Nucleus accumbens (tissue), 56 donors: ENCODE measurements at regions not wholly inside any gene's neighbourhood (a gene's known extent, or its start where the extent isn't known, plus 50 kb on each side); places are given as distances from the start of the nearest gene placed in this dataset.
"Not testable (repeated sequence)": the region's sequence is repeated elsewhere in the genome, so short reads cannot be mapped to it uniquely, and the experiment has no call there.

Experiments used
- DNase-seq, 56 donors: peaks; one replicate each; lab custom pipeline; 2025; lab: John Stamatoyannopoulos, UW

- DNase-seq: no peak
Measured at GRCh38 chr6:140204154-140204553, 829.7 kb upstream of the CITED2 start.

DNA sequence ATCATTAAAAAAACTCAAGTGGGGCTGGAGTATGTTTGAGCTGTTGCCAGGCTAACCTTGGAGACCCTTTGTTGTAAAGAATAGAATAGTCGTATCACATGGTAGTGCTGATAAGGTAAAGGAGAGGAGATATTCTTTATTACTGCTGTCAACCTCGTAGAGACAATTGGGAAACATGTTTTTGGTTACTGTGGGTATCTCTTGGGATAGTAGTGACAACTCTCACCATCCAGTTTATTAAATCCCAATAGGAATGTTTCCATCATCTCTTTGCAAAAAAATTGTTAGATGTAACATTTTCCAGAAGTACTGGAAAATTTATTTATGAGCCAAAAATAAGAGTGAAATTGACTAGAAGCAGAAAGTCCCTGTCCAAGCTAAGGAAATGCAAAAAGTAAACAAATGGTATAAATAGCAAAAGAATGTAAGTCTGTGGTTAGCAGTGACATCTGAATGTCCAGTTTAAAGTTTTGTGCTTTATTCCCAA is 829.3 kb upstream of the CITED2 start:
- DNase-seq: no peak

DNA sequence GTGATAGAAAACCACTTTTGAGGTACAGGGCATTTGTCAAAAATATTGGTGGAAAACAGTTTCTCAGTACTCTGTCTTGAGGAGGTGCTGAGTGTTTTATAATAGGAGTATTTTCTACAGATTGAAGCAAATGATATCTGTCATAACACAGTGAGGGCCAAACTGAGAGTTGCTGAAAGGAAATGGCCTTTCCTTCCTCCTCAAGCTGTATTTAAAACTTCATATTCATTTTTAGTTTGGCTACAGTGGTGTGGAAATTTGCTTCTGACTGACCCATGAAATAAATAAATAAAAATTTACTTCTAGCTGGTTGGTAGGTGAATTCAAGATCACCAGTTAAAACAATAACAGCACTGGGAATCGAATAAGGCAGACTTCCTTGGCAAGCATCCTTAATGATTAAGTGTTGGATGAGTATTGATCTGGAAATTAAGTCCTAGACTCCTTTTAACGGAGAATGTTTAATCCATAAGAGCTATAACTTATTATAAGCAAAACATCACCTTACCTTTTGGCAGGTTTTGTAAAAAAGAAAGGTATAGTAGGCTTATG is 828.6 kb upstream of the CITED2 start:
- DNase-seq: no peak

- no peak for DNase-seq
Measured at GRCh38 chr6:140201787-140202458, 827.5 kb upstream of the CITED2 start.

- no peak for DNase-seq
Measured at GRCh38 chr6:140193269-140193668, 818.8 kb upstream of the CITED2 start.

DNA sequence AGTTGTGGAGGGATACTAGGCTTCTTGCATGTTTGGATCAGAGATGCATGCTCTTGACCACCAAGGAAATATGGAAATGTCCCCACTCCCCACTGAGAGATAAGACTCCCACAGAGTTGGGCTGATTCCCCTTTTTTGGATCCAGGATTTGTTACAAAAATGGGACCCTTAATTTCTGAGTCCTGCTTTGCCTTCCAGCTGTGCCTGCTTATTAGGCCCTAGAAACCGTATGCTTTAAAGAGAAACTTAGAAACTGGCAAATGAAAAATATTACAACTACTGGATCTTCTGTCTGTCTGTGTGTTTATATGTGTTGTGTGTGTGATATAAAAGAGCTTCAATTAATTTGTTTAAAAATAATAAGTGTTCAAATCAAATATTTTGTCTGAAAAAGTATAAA is 817.6 kb upstream of the CITED2 start:
- DNase-seq: no peak

GRCh38 chr6:140189263-140189662 is 814.8 kb upstream of the CITED2 start:
- DNase-seq: not testable (repeated sequence)

- DNase-seq: no peak
Measured at GRCh38 chr6:140185991-140186390, 811.5 kb upstream of the CITED2 start.

DNA sequence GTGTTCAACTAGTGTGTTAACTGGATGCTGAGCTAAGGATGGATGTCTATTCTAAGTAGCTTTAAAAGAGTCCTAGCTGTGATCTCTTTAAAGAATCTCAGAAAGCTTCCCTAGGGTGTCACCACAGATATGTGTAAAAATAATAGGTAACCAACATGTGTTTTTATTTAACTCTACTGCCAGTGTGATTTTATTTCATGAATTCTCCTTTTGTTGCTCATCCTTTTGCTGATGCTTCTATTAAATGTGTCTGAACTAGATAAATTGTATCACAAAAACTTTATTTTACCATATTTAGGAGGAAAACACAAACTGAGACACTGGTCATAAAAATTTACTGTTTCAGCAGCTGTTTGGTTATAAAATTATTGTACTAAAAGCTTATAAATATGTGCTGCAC is 809.4 kb upstream of the CITED2 start:
- no peak for DNase-seq

GRCh38 chr6:140182821-140183220 is 808.4 kb upstream of the CITED2 start:
- DNase-seq: no peak

GRCh38 chr6:140181876-140182275 is 807.4 kb upstream of the CITED2 start:
- no peak for DNase-seq

- DNase-seq: no peak
Measured at GRCh38 chr6:140180306-140180705, 805.9 kb upstream of the CITED2 start.

DNA sequence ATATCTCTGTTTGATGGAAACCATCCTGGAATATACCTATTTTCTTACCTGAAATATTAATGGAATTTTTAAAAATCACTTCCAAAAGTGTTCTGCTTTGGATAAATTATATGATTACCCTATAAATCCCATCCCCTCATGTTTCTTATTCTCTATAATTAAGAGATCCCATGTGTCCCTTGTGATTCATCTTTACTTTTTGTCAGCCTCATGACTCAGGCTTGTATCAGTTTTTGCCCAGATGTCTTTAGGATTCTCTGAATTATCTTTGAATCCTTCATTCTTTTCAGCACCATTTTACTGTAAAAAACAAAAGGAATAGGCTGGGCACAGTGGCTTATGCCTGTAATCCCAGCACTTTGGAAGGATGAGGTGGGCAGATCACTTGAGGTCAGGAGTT is 804.5 kb upstream of the CITED2 start:
- no peak for DNase-seq

DNA sequence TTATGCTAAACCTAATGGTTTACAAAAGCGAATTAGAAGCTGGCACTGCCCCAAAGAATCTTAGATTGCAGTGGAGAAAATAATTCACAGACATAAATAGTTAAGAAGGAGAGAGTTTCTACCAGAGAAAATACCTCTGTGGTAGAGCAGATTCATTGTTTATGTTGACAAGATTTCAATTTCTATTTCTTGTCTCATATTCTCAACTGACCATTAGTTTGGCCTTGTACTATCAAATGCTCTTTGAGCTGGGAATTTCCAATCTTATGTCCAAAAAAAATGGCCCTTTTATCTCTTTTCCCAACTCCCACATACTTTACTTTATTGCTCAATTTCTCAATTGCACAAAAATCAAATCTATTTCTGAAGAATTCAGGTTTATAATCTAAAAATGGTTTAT is 804.1 kb upstream of the CITED2 start:
- DNase-seq: no peak

- no peak for DNase-seq
Measured at GRCh38 chr6:140176306-140176705, 801.9 kb upstream of the CITED2 start.

GRCh38 chr6:140175486-140175885 is 801.0 kb upstream of the CITED2 start:
- no peak for DNase-seq

DNA sequence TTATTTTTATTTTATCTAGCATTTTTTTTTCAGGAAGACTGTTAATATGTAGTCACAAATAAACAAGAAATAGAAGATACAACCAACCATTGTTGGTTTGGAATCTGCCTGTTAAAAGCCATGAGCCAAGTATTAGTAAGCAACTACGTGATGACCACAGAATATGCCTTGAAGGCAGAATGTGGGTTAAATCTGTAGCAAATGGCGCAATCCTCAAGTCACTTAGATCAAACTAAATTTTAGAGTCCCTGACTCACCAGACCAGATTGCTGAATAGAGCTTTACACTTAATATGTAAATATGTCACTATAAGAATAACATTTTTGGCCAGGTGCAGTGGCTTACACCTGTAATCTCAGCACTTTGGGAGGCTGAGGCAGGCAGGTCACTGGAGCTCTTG is 800.1 kb upstream of the CITED2 start:
- DNase-seq: no peak

GRCh38 chr6:140168365-140168764 is 793.9 kb upstream of the CITED2 start:
- DNase-seq: no peak

DNA sequence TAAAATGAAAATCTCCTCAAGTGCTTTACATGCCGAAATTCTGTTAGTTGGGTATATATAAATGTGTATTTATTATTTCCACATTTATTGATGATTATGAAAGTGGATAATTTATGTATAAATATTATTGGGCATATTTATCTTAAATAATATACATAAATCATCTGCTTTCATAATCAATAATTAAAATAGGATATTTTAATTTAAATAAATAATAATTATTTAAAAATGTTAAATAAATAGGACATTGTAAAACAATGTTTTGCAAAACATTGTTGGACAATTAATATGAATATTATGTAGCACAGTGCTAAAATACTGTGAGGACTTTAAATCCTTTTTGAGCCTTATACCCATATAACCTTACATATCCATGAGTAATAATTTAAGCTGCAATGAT is 786.5 kb upstream of the CITED2 start:
- DNase-seq: no peak

DNA sequence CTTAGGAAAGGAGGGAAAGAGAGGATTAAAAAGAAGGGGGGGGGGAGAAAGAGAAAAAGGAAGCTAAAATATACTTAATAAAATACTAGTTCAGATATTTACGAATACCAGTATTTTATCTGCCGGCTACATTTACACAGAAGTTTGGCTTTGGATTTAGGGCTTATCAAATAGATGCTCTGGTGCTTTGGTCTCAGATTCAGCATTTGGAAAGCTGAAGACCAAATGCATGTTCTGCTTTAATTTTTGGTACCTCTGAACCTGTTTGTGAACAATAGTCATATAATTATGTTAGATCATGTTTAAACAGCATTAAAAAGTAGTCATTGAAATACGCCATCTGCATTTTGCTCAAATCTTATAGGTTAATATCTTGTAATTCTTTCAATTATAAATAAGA is 786.0 kb upstream of the CITED2 start:
- DNase-seq: no peak

DNA sequence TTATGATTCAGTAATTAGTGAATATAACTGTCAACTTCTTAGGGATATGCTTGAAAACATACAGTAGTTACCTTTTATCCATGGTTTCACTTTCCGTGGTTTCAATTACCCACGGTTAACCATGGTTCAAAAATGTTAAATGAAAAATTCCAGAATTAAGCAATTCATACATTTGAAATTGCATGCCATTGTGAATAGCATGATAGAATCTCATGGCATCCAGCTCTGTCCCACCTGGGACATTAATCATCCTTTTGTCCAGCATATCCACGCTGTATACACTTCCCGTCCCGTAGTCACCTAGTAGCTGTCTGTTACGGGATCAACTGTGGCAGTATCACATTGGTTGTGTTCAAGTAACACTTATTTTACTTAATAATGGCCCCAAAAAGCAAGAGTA is 781.7 kb upstream of the CITED2 start:
- DNase-seq: no peak

DNA sequence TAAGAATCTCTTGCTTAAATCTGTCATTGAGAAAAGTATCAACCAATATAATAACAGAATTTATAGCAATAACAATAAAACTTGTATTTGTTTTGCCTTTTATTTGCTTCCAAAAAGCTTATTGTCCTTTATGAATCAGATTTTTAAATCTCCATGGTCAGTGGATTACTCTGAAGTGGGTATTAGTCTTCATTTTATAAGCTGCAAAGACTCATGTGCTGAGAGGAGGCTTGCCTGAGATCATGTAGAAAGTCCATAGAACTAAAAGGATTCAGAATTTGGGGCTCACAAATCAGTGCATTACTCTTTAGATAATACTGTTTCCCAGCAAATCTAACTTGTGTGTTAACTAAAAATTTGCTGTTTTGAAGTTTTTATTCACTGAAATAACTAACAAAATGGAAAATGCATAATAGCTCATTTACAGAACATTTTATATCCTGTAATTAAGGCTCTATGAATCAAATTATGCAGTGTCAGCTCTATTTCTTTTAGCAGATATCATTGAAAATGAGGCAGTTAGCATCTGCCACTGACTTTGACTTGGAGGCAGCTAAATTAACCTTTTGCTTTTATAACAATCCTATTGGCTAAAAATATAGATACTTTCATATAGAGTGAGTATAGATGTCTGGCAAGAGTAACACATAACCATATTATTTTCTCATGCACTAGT is 781.1 kb upstream of the CITED2 start:
- DNase-seq: no peak
